ENCODE measurements at regions not wholly inside any gene's neighbourhood (a gene's known extent, or its start where the extent isn't known, plus 50 kb on each side); places are given as distances from the start of the nearest gene placed in this dataset.

DNA sequence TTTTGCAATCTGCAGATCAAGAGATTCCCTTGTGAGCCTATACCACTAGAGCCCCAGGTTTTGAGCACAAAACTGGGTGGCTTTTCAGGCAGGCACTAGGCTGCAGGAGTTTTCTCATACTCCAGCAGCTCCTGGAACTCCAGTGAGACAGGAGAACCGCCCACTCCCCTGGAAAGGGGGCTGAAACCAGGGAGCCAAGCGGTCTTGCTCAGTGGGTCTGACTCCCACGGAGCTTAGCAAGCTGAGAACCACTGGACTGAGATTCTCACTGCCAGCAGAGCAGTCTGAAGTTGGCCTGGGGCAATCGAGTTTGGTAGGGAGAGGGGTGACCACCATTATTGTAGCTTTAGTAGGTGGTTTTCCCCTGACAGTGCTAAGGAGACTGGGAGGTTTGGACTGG is 313.8 kb upstream of the TEX13C start:
- no peak overlapping the region for H2BK15ac ChIP-seq (ENCODE audit: low read length)
- no peak overlapping the region for H3K23ac ChIP-seq (ENCODE audit: insufficient read length)
- H3K23me2 ChIP-seq (ENCODE audit: low read depth, low read length): no peaks in the 10 kb centered on the region
- no peak overlapping the region for H4K8ac ChIP-seq (ENCODE audit: extremely low read depth, insufficient read depth, low read length)
- H2BK120ac ChIP-seq (replicated peaks; ENCODE audit: low read depth, low read length): no peak overlapping the region
- no peak overlapping the region for H3K4ac ChIP-seq (replicated peaks; ENCODE audit: insufficient read length, low read depth, low read length)
- no peak overlapping the region for H3K56ac ChIP-seq (replicated peaks; ENCODE audit: insufficient read length, low read depth, low read length)
- ChIA-PET POLR2A (ENCODE audit: partially characterized antibody) (no interaction called here), CTCF (ENCODE audit: partially characterized antibody) (no interaction called here)
- peaks cover 0 to 2% (median 0%) of the 10 kb centered on the region in 4 experiments; a peak in 1 of 7 replicates for H3K4me1 ChIP-seq (replicated peaks in 1 of 4; ENCODE audit: control insufficient read depth in 3 of 4, insufficient read depth in 4 of 4, low read length in 3 of 4)
- H2AFZ ChIP-seq (ENCODE audit: low read length): no peak overlapping the region
- no peak overlapping the region for H4K91ac ChIP-seq (replicated peaks; ENCODE audit: insufficient read length, low read length)
- H3K27ac ChIP-seq (ENCODE audit: low read depth, low read length): no peak overlapping the region
- H3K4me3 ChIP-seq (ENCODE audit: extremely low read depth in 1 of 4, insufficient read depth in 2 of 4, low read depth in 3 of 4, low read length in 4 of 4): no peak overlapping the region
- H2BK12ac ChIP-seq (ENCODE audit: low read depth, low read length): no peak overlapping the region
- 91% methylated on average over 3 of the region's 4 CpGs; no CpG with 5 or more reads in 1 of the 2 experiments for WGBS, 2 experiments (ENCODE audit: extremely low coverage in 1 of 2, insufficient coverage in 1 of 2, insufficient read length in 1 of 2, insufficient replicate concordance in 2 of 2, low coverage in 1 of 2, low lambda C conversion rate in 2 of 2, missing lambda C conversion rate in 1 of 2)
- H3K27me3 ChIP-seq (replicated peaks in 1 of 4; ENCODE audit: control insufficient read depth in 3 of 4, extremely low read depth in 1 of 4, insufficient read depth in 3 of 4, low read length in 3 of 4): no peaks in the 10 kb centered on the region
- DNase-seq (ENCODE audit: low read depth in 1 of 2, low spot score in 2 of 2): no peak
- no peaks in the 10 kb centered on the region for H3K36me3 ChIP-seq (ENCODE audit: control insufficient read depth in 2 of 4, insufficient read depth in 4 of 4, low read length in 3 of 4)
- no peak overlapping the region for H4K5ac ChIP-seq (ENCODE audit: insufficient read length, low read depth, low read length)
- H3K18ac ChIP-seq (ENCODE audit: extremely low read depth, low read length): no peak overlapping the region
- H2BK20ac ChIP-seq (ENCODE audit: low read length): no peak overlapping the region
- H3K79me2 ChIP-seq (ENCODE audit: control insufficient read depth in 1 of 2, insufficient read depth in 2 of 2, low read length in 2 of 2): no peaks in the 10 kb centered on the region
- no peak overlapping the region for H2AK5ac ChIP-seq (ENCODE audit: low read depth, low read length)
- FAIRE-seq: no peak
- no peak for TF ChIP-seq SP2 (IDR thresholded peaks at IDR 0.05; ENCODE audit: low read length)
- no peak for TF ChIP-seq KDM1A (IDR thresholded peaks at IDR 0.05; ENCODE audit: borderline replicate concordance, low read length)
- no peak for TF ChIP-seq CREB1 (IDR thresholded peaks at IDR 0.05)
- TF ChIP-seq POLR2AphosphoS5 (IDR thresholded peaks at IDR 0.05; ENCODE audit: low read depth, low read length): no peak
- no peak for TF ChIP-seq SIX5 (IDR thresholded peaks at IDR 0.05; ENCODE audit: low read depth, low read length)
- TF ChIP-seq TAF1 (IDR thresholded peaks at IDR 0.05; ENCODE audit: low read depth, low read length): no peak
- TF ChIP-seq, protein P1, sequence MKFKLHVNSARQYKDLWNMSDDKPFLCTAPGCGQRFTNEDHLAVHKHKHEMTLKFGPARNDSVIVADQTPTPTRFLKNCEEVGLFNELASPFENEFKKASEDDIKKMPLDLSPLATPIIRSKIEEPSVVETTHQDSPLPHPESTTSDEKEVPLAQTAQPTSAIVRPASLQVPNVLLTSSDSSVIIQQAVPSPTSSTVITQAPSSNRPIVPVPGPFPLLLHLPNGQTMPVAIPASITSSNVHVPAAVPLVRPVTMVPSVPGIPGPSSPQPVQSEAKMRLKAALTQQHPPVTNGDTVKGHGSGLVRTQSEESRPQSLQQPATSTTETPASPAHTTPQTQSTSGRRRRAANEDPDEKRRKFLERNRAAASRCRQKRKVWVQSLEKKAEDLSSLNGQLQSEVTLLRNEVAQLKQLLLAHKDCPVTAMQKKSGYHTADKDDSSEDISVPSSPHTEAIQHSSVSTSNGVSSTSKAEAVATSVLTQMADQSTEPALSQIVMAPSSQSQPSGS (IDR thresholded peaks at IDR 0.05; ENCODE audit: low read length): no peak
- TF ChIP-seq, protein P2, sequence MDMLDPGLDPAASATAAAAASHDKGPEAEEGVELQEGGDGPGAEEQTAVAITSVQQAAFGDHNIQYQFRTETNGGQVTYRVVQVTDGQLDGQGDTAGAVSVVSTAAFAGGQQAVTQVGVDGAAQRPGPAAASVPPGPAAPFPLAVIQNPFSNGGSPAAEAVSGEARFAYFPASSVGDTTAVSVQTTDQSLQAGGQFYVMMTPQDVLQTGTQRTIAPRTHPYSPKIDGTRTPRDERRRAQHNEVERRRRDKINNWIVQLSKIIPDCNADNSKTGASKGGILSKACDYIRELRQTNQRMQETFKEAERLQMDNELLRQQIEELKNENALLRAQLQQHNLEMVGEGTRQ (IDR thresholded peaks at IDR 0.05; ENCODE audit: low read length): no peak
- TF ChIP-seq HDAC6 (IDR thresholded peaks at IDR 0.05; ENCODE audit: low read depth, low read length): no peak
- no peak for TF ChIP-seq CHD2 (IDR thresholded peaks at IDR 0.05; ENCODE audit: low read length)
- no peak for TF ChIP-seq YY1 (IDR thresholded peaks at IDR 0.05; ENCODE audit: low read depth, low read length)
- TF ChIP-seq ATF3 (IDR thresholded peaks at IDR 0.05; ENCODE audit: insufficient read depth, low read depth, low read length): no peak
- TF ChIP-seq RBBP5 (IDR thresholded peaks at IDR 0.05; ENCODE audit: borderline replicate concordance, low read depth, low read length): no peak
- no peaks in the 10 kb centered on the region for H3K9me3 ChIP-seq (ENCODE audit: insufficient read depth in 2 of 2, low read depth in 1 of 2, low read length in 1 of 2)
- H3K4me2 ChIP-seq (ENCODE audit: insufficient read depth in 1 of 2, low read depth in 2 of 2, low read length in 2 of 2): no peak overlapping the region
- no peak overlapping the region for H2BK5ac ChIP-seq (ENCODE audit: low read depth, low read length)
- no peak overlapping the region for H3K9ac ChIP-seq (replicated peaks in 1 of 4; ENCODE audit: extremely low read depth in 1 of 4, low read depth in 3 of 4, low read length in 3 of 4)
- H3K79me1 ChIP-seq (ENCODE audit: low read depth, low read length): no peaks in the 10 kb centered on the region
- no peak overlapping the region for H3K14ac ChIP-seq (ENCODE audit: insufficient read length)
- no peaks in the 10 kb centered on the region for H4K20me1 ChIP-seq (replicated peaks in 1 of 2; ENCODE audit: control insufficient read depth in 1 of 2, insufficient read depth in 2 of 2, low read length in 2 of 2)

All from H1 (cell line).